Neural progenitor cell (in vitro differentiated cells): ENCODE measurements at regions not wholly inside any gene's neighbourhood (a gene's known extent, or its start where the extent isn't known, plus 50 kb on each side); places are given as distances from the start of the nearest gene placed in this dataset.
"Not testable (repeated sequence)": the region's sequence is repeated elsewhere in the genome, so short reads cannot be mapped to it uniquely, and the experiment has no call there.

Experiments
- DNase-seq: peaks from one replicate; pipeline ENCODE4 v3.0.0-alpha.2; 2016; ENCODE audit warnings: low spot score
- H2AFZ ChIP-seq: fragments of 200-600 bp; sonication (generic); replicated peaks from 2 replicates; pipeline ENCODE4 v1.6.1; 2016; ENCODE audit warnings: antibody characterized with exemption
- H3F3A ChIP-seq: fragments of 200-600 bp; sonication (generic); 2 replicates; pipeline ENCODE4 v1.6.1; 2016; ENCODE audit warnings: antibody characterized with exemption, low read depth
- H3K27ac ChIP-seq: fragments of 200-600 bp; sonication (generic); 2 replicates; pipeline ENCODE4 v1.5.1; 2016; ENCODE audit warnings: mild to moderate bottlenecking
- H3K27me3 ChIP-seq: fragments of 200-600 bp; sonication (generic); 2 replicates; pipeline ENCODE4 v1.6.1; 2016; ENCODE audit warnings: mild to moderate bottlenecking, moderate library complexity
- H3K36me3 ChIP-seq: fragments of 200-600 bp; sonication (generic); 2 replicates; pipeline ENCODE4 v1.5.1; 2016
- H3K4me1 ChIP-seq: fragments of 200-600 bp; sonication (generic); 2 replicates; pipeline ENCODE4 v1.6.1; 2016; ENCODE audit warnings: mixed run types
- H3K4me2 ChIP-seq: fragments of 200-600 bp; sonication (generic); 2 replicates; pipeline ENCODE4 v1.6.1; 2016
- H3K4me3 ChIP-seq: fragments of 200-600 bp; sonication (generic); 2 replicates; pipeline ENCODE4 v1.5.1; 2016
- H3K79me2 ChIP-seq: fragments of 200-600 bp; sonication (generic); 2 replicates; pipeline ENCODE4 v1.6.1; 2016; ENCODE audit warnings: low read depth
- H3K9ac ChIP-seq: fragments of 200-600 bp; sonication (generic); 2 replicates; pipeline ENCODE4 v1.6.1; 2016
- H3K9me3 ChIP-seq: fragments of 200-600 bp; sonication (generic); 2 replicates; pipeline ENCODE4 v1.5.1; 2016; ENCODE audit warnings: low read depth
- H4K20me1 ChIP-seq: fragments of 200-600 bp; sonication (generic); 2 replicates; pipeline ENCODE4 v1.6.1; 2016; ENCODE audit warnings: low read depth
- H3K27ac Mint-ChIP-seq: 3 replicates; pipeline ENCODE4 v1.8.0; 2021; ENCODE audit warnings: mixed read lengths
- H3K27me3 Mint-ChIP-seq: 2 replicates; pipeline ENCODE4 v1.8.0; 2022; ENCODE audit warnings: low read depth, mild to moderate bottlenecking, inconsistent platforms, moderate library complexity, mixed read lengths; ENCODE audit not compliant: insufficient read depth
- H3K36me3 Mint-ChIP-seq: 3 replicates; pipeline ENCODE4 v1.8.0; 2021; ENCODE audit warnings: mixed read lengths
- H3K4me1 Mint-ChIP-seq: 3 replicates; pipeline ENCODE4 v1.8.0; 2021; ENCODE audit warnings: mixed read lengths
- H3K4me3 Mint-ChIP-seq: 3 replicates; pipeline ENCODE4 v1.8.0; 2021; ENCODE audit warnings: mild to moderate bottlenecking, moderate library complexity, mixed read lengths
- H3K9me3 Mint-ChIP-seq: 3 replicates; pipeline ENCODE4 v1.8.0; 2020; ENCODE audit warnings: mixed read lengths
- CTCF ChIP-seq: fragments of 200-600 bp; sonication (generic); IDR thresholded peaks from 2 replicates; pipeline ENCODE4 v1.5.1; 2017; ENCODE audit warnings: antibody characterized with exemption, mild to moderate bottlenecking
- EZH2 ChIP-seq: fragments of 200-600 bp; sonication (generic); IDR thresholded peaks from 2 replicates; pipeline ENCODE4 v1.6.1; 2017; ENCODE audit warnings: antibody characterized with exemption, mild to moderate bottlenecking, moderate library complexity
- EZH2phosphoT487 ChIP-seq: fragments of 200-600 bp; sonication (generic); IDR thresholded peaks from 2 replicates; pipeline ENCODE4 v1.6.1; 2017; ENCODE audit warnings: antibody characterized with exemption

- Histone ChIP-seq H3K4me2 (no peak overlapping the region), H3K4me3 (no peak overlapping the region), H3F3A (no peaks in the 10 kb centered on the region), H3K79me2 (no peaks in the 10 kb centered on the region), H3K36me3 (no peaks in the 10 kb centered on the region), H3K9ac (no peak overlapping the region), H2AFZ (no peak overlapping the region), H3K9me3 (no peaks in the 10 kb centered on the region), H4K20me1 (no peaks in the 10 kb centered on the region), H3K4me1 (no peaks in the 10 kb centered on the region), H3K27me3 (no peaks in the 10 kb centered on the region), H3K27ac (no peak overlapping the region)
- no peak overlapping the region for H3K27ac Mint-ChIP-seq
- no peaks in the 10 kb centered on the region for H3K9me3 Mint-ChIP-seq
- TF ChIP-seq EZH2: no peak
- TF ChIP-seq EZH2phosphoT487: no peak
- no peak for TF ChIP-seq CTCF
- no peaks in the 10 kb centered on the region for H3K4me1 Mint-ChIP-seq
- no peak overlapping the region for H3K4me3 Mint-ChIP-seq
- no peaks in the 10 kb centered on the region for H3K36me3 Mint-ChIP-seq
- peaks cover 2% of the 10 kb centered on the region for H3K27me3 Mint-ChIP-seq
- no peak for DNase-seq
These were observed 261.7 kb upstream of the PAPPA start for GRCh38 chr9:115891929-115892328.

DNA sequence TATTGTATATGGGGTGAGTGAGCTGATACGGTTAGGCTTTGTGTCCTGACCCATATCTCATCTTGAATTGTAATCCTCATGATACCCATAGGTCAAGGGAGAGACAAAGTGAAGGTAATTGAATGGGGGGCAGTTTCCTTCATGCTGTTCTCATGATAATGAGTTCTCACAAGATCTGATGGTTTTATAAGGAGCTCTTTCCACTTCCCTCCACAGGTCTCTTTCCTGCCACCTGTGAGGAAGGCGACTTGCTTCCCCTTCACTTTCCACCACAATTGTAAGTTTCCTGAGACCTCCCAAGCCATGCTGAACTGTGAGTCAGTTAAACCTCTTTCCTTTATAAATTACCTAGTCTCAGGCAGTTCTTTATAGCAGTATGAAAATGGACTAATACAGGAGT, 255.1 kb upstream of the PAPPA start:
- H2AFZ ChIP-seq, H3K79me2 ChIP-seq, H3K36me3 ChIP-seq, H3K27me3 Mint-ChIP-seq, H3F3A ChIP-seq, H3K27ac Mint-ChIP-seq, H3K27me3 ChIP-seq, H4K20me1 ChIP-seq, H3K36me3 Mint-ChIP-seq, H3K4me1 ChIP-seq, H3K4me2 ChIP-seq, H3K4me3 Mint-ChIP-seq, H3K27ac ChIP-seq, H3K9me3 Mint-ChIP-seq, H3K4me3 ChIP-seq, H3K9ac ChIP-seq, H3K4me1 Mint-ChIP-seq, H3K9me3 ChIP-seq, DNase-seq: not testable (repeated sequence)

GRCh38 chr9:115900698-115901097, 252.9 kb upstream of the PAPPA start:
- Histone ChIP-seq H3K9ac (no peak overlapping the region), H3K27me3 (no peaks in the 10 kb centered on the region), H3K36me3 (no peaks in the 10 kb centered on the region), H3K9me3 (no peaks in the 10 kb centered on the region), H3K4me3 (no peak overlapping the region), H2AFZ (no peak overlapping the region), H3K79me2 (no peaks in the 10 kb centered on the region), H3F3A (no peaks in the 10 kb centered on the region), H4K20me1 (no peaks in the 10 kb centered on the region), H3K27ac (no peak overlapping the region), H3K4me1 (no peaks in the 10 kb centered on the region), H3K4me2 (no peak overlapping the region)
- Mint-ChIP-seq H3K36me3 (no peaks in the 10 kb centered on the region), H3K27me3 (peaks cover 2% of the 10 kb centered on the region), H3K27ac (no peak overlapping the region), H3K4me1 (no peaks in the 10 kb centered on the region), H3K9me3 (no peaks in the 10 kb centered on the region), H3K4me3 (no peak overlapping the region)
- TF ChIP-seq EZH2: no peak
- no peak for TF ChIP-seq EZH2phosphoT487
- TF ChIP-seq CTCF: no peak
- no peak for DNase-seq

DNA sequence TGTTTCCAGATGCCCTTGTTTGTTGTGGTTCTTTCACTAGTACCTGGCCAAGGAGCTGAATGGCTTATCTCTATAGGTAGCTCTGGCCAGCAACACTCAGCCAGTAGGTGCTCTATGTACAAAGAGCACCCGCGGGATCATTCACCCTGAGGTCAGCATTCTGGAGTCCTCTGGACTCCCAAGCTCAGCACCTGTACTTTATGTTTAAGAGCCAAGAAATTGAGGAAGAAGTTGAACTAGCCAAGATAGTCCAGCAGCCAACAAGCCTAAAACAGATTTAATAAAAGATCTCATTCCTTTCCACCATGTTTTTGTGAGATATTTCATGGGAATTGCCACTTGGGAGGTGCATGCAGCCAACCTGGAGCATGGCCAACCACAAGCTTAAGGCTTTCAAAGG, 242.6 kb upstream of the PAPPA start:
- H2AFZ ChIP-seq: no peak overlapping the region
- Mint-ChIP-seq H3K4me1 (peaks cover 3% of the 10 kb centered on the region), H3K4me3 (no peak overlapping the region), H3K27me3 (peaks cover 2% of the 10 kb centered on the region), H3K36me3 (no peaks in the 10 kb centered on the region), H3K9me3 (no peaks in the 10 kb centered on the region), H3K27ac (no peak overlapping the region)
- no peaks in the 10 kb centered on the region for H3F3A ChIP-seq
- no peaks in the 10 kb centered on the region for H3K36me3 ChIP-seq
- H3K9me3 ChIP-seq: no peaks in the 10 kb centered on the region
- H3K9ac ChIP-seq: no peak overlapping the region
- no peak for TF ChIP-seq EZH2
- no peak for TF ChIP-seq EZH2phosphoT487
- TF ChIP-seq CTCF: no peak
- H3K4me1 ChIP-seq: no peaks in the 10 kb centered on the region
- H3K4me3 ChIP-seq: no peak overlapping the region
- no peaks in the 10 kb centered on the region for H3K27me3 ChIP-seq
- no peak for DNase-seq
- no peaks in the 10 kb centered on the region for H3K79me2 ChIP-seq
- no peak overlapping the region for H3K27ac ChIP-seq
- H3K4me2 ChIP-seq: no peak overlapping the region
- no peaks in the 10 kb centered on the region for H4K20me1 ChIP-seq
